Pancreas (tissue), 10 donors: ENCODE measurements at regions not wholly inside any gene's neighbourhood (a gene's known extent, or its start where the extent isn't known, plus 50 kb on each side); places are given as distances from the start of the nearest gene placed in this dataset.

Source experiments
- ATAC-seq, 4 donors: fragments of 200-7000 bp; cut with Tn5 transposase; one replicate each; pipeline versions ENCODE4 v1.8.0 to v1.9.1; 2020; ENCODE audit warnings: mild to moderate bottlenecking in 4 of 4, moderate library complexity in 4 of 4
- DNase-seq, 6 donors: peaks; one replicate each; pipeline ENCODE4 v3.0.0-alpha.2; 2020
- FAIRE-seq: peaks from 2 replicates; lab custom pipeline; 2012; peaks lifted over from hg19 to GRCh38; lab: Jason Lieb, UNC
- H3K27ac ChIP-seq, 4 donors: fragments of 200-600 bp; sonication (generic); 1 replicate in 3 of 4; 2 replicates in 1 of 4; pipeline versions ENCODE4 v1.5.0 to v1.8.0; 2020
- H3K27me3 ChIP-seq, 4 donors: fragments of 200-600 bp; one replicate each; pipeline ENCODE4 v1.8.0; 2021
- H3K36me3 ChIP-seq, 3 donors: fragments of 200-600 bp; sonication (generic) in 1 of 3; one replicate each; pipeline versions ENCODE4 v1.5.0 to v1.8.0; 2020 to 2021
- H3K4me1 ChIP-seq, 3 donors: fragments of 200-600 bp; one replicate each; pipeline ENCODE4 v1.8.0; 2021
- H3K4me3 ChIP-seq, 4 donors: fragments of 200-600 bp; sonication (generic) in 2 of 4; one replicate each; pipeline versions ENCODE4 v1.5.0 to v1.8.0; 2020 to 2021
- H3K9me3 ChIP-seq, 4 donors: fragments of 200-600 bp; one replicate each; pipeline ENCODE4 v1.8.0; 2021
- CTCF ChIP-seq, 4 donors: fragments of 200-600 bp; sonication (generic) in 3 of 4; IDR thresholded peaks; one replicate each; pipeline versions ENCODE4 v1.5.0 to v1.8.0; 2021; ENCODE audit warnings: antibody characterized with exemption in 4 of 4
- WGBS, 2 donors: extraction: QIAGEN DNeasy Blood & Tissue Kit; methylation state at CpG; one replicate each; pipeline ENCODE4 v1.1.7; 2013; 5-methylcytosine and 5-hydroxymethylcytosine counted together
- intact Hi-C, 3 donors: fragments of 100-400 bp; cut with DNase I; formaldehyde crosslinking; loops; one replicate each; pipeline versions ENCODE4 v1.11.1 to v1.14.2; 2022
- donor health status: healthy with polysubstance abuse.
- donor health status: DM: no; HTN: no; CAD: no; lungs with moderate emphysema.
- donor health status: DM: no; HTN: no; CAD: no.
- donor health status: control.
- donor health status: control.
- donor health status: Bipolar disorder and iron deficiency.
- donor health status: DM: yes; HTN: yes; CAD: no.
- donor health status: DM: no; HTN: no; CAD: no.
- donor health status: DM: no; HTN: no; CAD: no.
- donor health status: DM: yes; HTN: yes; CAD: no.

- H3K36me3 ChIP-seq = no peaks in the 10 kb centered on the region
- no peak overlapping the region for H3K27ac ChIP-seq
- no peak for DNase-seq
- intact Hi-C loops = no loop called here
- H3K9me3 ChIP-seq = no peaks in the 10 kb centered on the region
- no peaks in the 10 kb centered on the region for H3K4me1 ChIP-seq
- no peak for FAIRE-seq
- 42 to 50% methylated on average over 1 of the region's 1 CpG for WGBS, 2 donors
- H3K4me3 ChIP-seq = no peak overlapping the region
- TF ChIP-seq CTCF (IDR thresholded peaks at IDR 0.05) = no peak
- no peaks in the 10 kb centered on the region for H3K27me3 ChIP-seq
- no peak for ATAC-seq
Observed at GRCh38 chr3:99126316-99126715, 224.8 kb upstream of the DCBLD2 start.

DNA sequence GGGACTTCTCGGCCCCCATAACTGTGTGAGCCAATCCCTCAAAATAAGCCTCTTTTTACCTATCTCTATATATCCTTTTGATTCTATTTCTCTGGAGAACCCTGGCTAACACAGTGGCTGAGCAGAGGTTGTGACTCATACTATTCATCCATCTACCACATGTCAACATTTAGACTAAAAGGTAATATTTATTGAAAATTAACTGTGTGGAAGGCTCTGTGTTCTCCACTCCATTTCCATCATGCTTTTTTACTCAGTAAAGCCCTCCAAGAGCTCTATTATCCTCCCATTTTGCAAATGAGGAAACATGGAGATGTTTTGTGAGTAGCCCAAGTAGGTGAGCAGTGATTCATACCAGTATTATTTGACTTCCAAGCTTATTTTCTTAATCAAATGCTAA is 217.9 kb upstream of the DCBLD2 start:
- TF ChIP-seq CTCF (IDR thresholded peaks at IDR 0.05) = no peak
- ATAC-seq = no peak
- H3K4me1 ChIP-seq = no peaks in the 10 kb centered on the region
- WGBS, 2 donors = 61 to 71% methylated on average over 1 of the region's 1 CpG
- no peak for FAIRE-seq
- H3K27ac ChIP-seq = no peak overlapping the region
- H3K36me3 ChIP-seq = no peaks in the 10 kb centered on the region
- H3K9me3 ChIP-seq = no peaks in the 10 kb centered on the region
- H3K27me3 ChIP-seq = no peaks in the 10 kb centered on the region
- no peak for DNase-seq
- intact Hi-C loops = no loop called here
- no peak overlapping the region for H3K4me3 ChIP-seq

GRCh38 chr3:99118381-99118780 is 216.9 kb upstream of the DCBLD2 start:
- no peak for ATAC-seq
- no peak for FAIRE-seq

DNA sequence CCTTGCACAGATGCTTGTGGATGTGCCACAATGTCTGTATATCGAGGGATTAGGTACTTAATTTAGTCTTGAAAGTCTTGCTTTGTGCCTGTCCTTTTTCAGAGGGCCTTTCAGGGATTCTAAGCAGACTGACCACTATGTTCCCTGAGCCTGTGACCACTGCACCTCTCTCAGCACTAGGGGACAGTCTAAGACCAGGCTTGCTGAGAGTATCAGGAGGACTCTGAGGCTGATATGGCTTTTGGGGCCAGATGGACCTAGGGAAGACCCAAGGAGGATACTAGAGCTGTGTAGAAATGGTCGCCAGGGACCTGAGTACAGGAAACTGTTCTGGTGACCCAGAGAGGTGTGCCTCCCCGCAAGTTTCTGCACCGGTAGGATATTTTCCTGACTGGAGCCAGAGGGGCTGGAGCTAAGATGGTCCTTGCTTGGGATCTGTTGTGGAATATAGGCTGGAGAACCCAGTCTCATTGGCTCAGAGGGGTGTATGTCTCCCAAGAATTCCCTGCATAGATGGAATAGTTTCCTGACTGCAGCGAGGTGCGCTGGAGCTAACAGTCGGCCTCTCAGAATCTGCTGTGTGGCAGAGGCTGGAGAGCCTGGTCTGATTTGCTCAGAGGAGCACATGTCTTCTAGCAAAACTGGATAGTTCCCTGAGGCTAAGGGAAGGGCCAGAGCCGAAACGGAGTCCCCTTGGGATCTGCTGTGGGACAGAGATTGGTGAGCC is 213.2 kb upstream of the DCBLD2 start:
- FAIRE-seq (no peak), ATAC-seq (no peak), DNase-seq (peak in 1 of 6 donors; percentile 11)
- TF ChIP-seq CTCF (IDR thresholded peaks at IDR 0.05) = no peak
- Histone ChIP-seq H3K4me1 (no peaks in the 10 kb centered on the region), H3K27me3 (no peaks in the 10 kb centered on the region), H3K36me3 (no peaks in the 10 kb centered on the region), H3K27ac (no peak overlapping the region), H3K4me3 (no peak overlapping the region), H3K9me3 (no peaks in the 10 kb centered on the region)
- 65 to 78% methylated on average over 9 of the region's 9 CpGs for WGBS, 2 donors
- intact Hi-C loops = no loop called here

More at GRCh38 chr3:99118381-99118780, 216.9 kb upstream of the DCBLD2 start:
- Histone ChIP-seq H3K4me1 (no peaks in the 10 kb centered on the region), H3K27me3 (no peaks in the 10 kb centered on the region), H3K27ac (no peak overlapping the region), H3K36me3 (no peaks in the 10 kb centered on the region), H3K9me3 (no peaks in the 10 kb centered on the region), H3K4me3 (no peak overlapping the region)
- intact Hi-C loops = no loop called here
- no peak for TF ChIP-seq CTCF (IDR thresholded peaks at IDR 0.05)
- no peak for DNase-seq
- WGBS, 2 donors = 10 to 14% methylated on average over 1 of the region's 1 CpG

- intact Hi-C loops = no loop called here
- Histone ChIP-seq H3K27me3 (no peaks in the 10 kb centered on the region), H3K36me3 (no peaks in the 10 kb centered on the region), H3K9me3 (no peaks in the 10 kb centered on the region), H3K4me1 (no peaks in the 10 kb centered on the region), H3K4me3 (no peak overlapping the region), H3K27ac (no peak overlapping the region)
- WGBS, 2 donors = 36 to 47% methylated on average over 3 of the region's 3 CpGs
- no peak for TF ChIP-seq CTCF (IDR thresholded peaks at IDR 0.05)
- DNase-seq (no peak), FAIRE-seq (no peak), ATAC-seq (no peak)
Observed at GRCh38 chr3:99111235-99111634, 209.7 kb upstream of the DCBLD2 start.
